GM10266 (cell line): ENCODE measurements at regions not wholly inside any gene's neighbourhood (a gene's known extent, or its start where the extent isn't known, plus 50 kb on each side); places are given as distances from the start of the nearest gene placed in this dataset.

ENCODE experiments used
- DNase-seq: peaks from one replicate; pipeline ENCODE4 v3.0.0; 2012; ENCODE audit errors: extremely low spot score
- CTCF ChIP-seq: IDR thresholded peaks from 2 replicates; pipeline ENCODE4 v1.5.1; 2012; ENCODE audit warnings: mild to moderate bottlenecking, low read depth; ENCODE audit not compliant: control insufficient read depth, insufficient read depth; ENCODE audit errors: missing control alignments

- DNase-seq, result no peak
- TF ChIP-seq CTCF, result no peak
Measured at GRCh38 chr5:124263680-124264491, 482.6 kb downstream of the ZNF608 start.

GRCh38 chr5:124262991-124263571, 483.4 kb downstream of the ZNF608 start:
- no peak for TF ChIP-seq CTCF
- no peak for DNase-seq

GRCh38 chr5:124262470-124262869, 484.0 kb downstream of the ZNF608 start:
- DNase-seq, result no peak
- no peak for TF ChIP-seq CTCF

- no peak for TF ChIP-seq CTCF
- DNase-seq, result no peak
Measured at GRCh38 chr5:124261848-124262247, 484.6 kb downstream of the ZNF608 start.

- DNase-seq, result no peak
- no peak for TF ChIP-seq CTCF
Measured at GRCh38 chr5:124260921-124261515, 485.4 kb downstream of the ZNF608 start.

GRCh38 chr5:124259017-124259416, 487.4 kb downstream of the ZNF608 start:
- TF ChIP-seq CTCF, result no peak
- no peak for DNase-seq

- DNase-seq, result no peak
- no peak for TF ChIP-seq CTCF
Measured at GRCh38 chr5:124257048-124257447, 489.4 kb downstream of the ZNF608 start.
